ENCODE measurements at regions not wholly inside any gene's neighbourhood (a gene's known extent, or its start where the extent isn't known, plus 50 kb on each side); places are given as distances from the start of the nearest gene placed in this dataset.

GRCh38 chr15:46450112-46450809, 815.4 kb downstream of the SQOR start (continued):
- TF ChIP-seq PRDM10 (CRISPR knock-in tag; IDR thresholded peaks at IDR 0.05; ENCODE audit: low read depth) (peak; percentile 90), ZHX2 (IDR thresholded peaks at IDR 0.05; ENCODE audit: low read depth) (no peak), ZHX2 (CRISPR knock-in tag; IDR thresholded peaks at IDR 0.05; ENCODE audit: borderline replicate concordance) (no peak), MEIS2 (CRISPR knock-in tag; IDR thresholded peaks at IDR 0.05) (no peak), RAD21 (CRISPR knock-in tag; IDR thresholded peaks at IDR 0.05) (no peak), ASH2L (IDR thresholded peaks at IDR 0.05; ENCODE audit: insufficient read length, low read depth, low read length) (peak; percentile 89)
